NCI-H128 (cell line): ENCODE measurements at regions not wholly inside any gene's neighbourhood (a gene's known extent, or its start where the extent isn't known, plus 50 kb on each side); places are given as distances from the start of the nearest gene placed in this dataset.
"Not testable (repeated sequence)": the region's sequence is repeated elsewhere in the genome, so short reads cannot be mapped to it uniquely, and the experiment has no call there.

Source experiments
- DNase-seq: peaks from one replicate; lab custom pipeline; 2025; ENCODE audit not compliant: unreplicated experiment; lab: John Stamatoyannopoulos, UW

- no peak for DNase-seq
These were observed 143.7 kb upstream of the ZNF385D start for GRCh38 chr3:21894459-21895340.

- no peak for DNase-seq
These were observed 147.3 kb upstream of the ZNF385D start for GRCh38 chr3:21898316-21898715.

GRCh38 chr3:21901484-21901883 is 150.5 kb upstream of the ZNF385D start:
- no peak for DNase-seq

- no peak for DNase-seq
These were observed 151.9 kb upstream of the ZNF385D start for GRCh38 chr3:21902956-21903355.

- no peak for DNase-seq
These were observed 158.1 kb upstream of the ZNF385D start for GRCh38 chr3:21909096-21909495.

GRCh38 chr3:21912711-21913110 is 161.7 kb upstream of the ZNF385D start:
- no peak for DNase-seq

GRCh38 chr3:21913791-21914190 is 162.8 kb upstream of the ZNF385D start:
- DNase-seq, result no peak

- no peak for DNase-seq
These were observed 163.4 kb upstream of the ZNF385D start for GRCh38 chr3:21914451-21914850.

- no peak for DNase-seq
These were observed 168.4 kb upstream of the ZNF385D start for GRCh38 chr3:21919383-21919782.

GRCh38 chr3:21920421-21920861 is 169.4 kb upstream of the ZNF385D start:
- DNase-seq, result no peak

GRCh38 chr3:21923156-21923555 is 172.1 kb upstream of the ZNF385D start:
- not testable (repeated sequence) for DNase-seq

GRCh38 chr3:21927261-21927660 is 176.3 kb upstream of the ZNF385D start:
- no peak for DNase-seq

- no peak for DNase-seq
These were observed 183.6 kb upstream of the ZNF385D start for GRCh38 chr3:21934591-21934990.

GRCh38 chr3:21936207-21936606 is 185.2 kb upstream of the ZNF385D start:
- DNase-seq, result no peak

- no peak for DNase-seq
These were observed 187.3 kb upstream of the ZNF385D start for GRCh38 chr3:21938267-21938681.

- DNase-seq, result no peak
These were observed 191.3 kb upstream of the ZNF385D start for GRCh38 chr3:21942328-21942727.

GRCh38 chr3:21944251-21944650 is 193.2 kb upstream of the ZNF385D start:
- no peak for DNase-seq

GRCh38 chr3:21952856-21953255 is 201.8 kb upstream of the ZNF385D start:
- DNase-seq, result no peak

- no peak for DNase-seq
These were observed 203.7 kb upstream of the ZNF385D start for GRCh38 chr3:21954709-21955108.

GRCh38 chr3:21955406-21955805 is 204.4 kb upstream of the ZNF385D start:
- DNase-seq, result no peak

GRCh38 chr3:21960033-21960432 is 209.0 kb upstream of the ZNF385D start:
- DNase-seq, result no peak

GRCh38 chr3:21962456-21962855 is 211.4 kb upstream of the ZNF385D start:
- DNase-seq, result no peak

GRCh38 chr3:21966457-21966856 is 215.4 kb upstream of the ZNF385D start:
- not testable (repeated sequence) for DNase-seq
